Esophagus muscularis mucosa (tissue), 4 donors: ENCODE measurements at regions not wholly inside any gene's neighbourhood (a gene's known extent, or its start where the extent isn't known, plus 50 kb on each side); places are given as distances from the start of the nearest gene placed in this dataset.
"Not testable (repeated sequence)": the region's sequence is repeated elsewhere in the genome, so short reads cannot be mapped to it uniquely, and the experiment has no call there.

ENCODE experiments used
- CTCF ChIP-seq, 3 experiments: fragments of 200-600 bp in 2 of 3; fragments of 450-650 bp in 1 of 3; sonication (generic) in 2 of 3; IDR thresholded peaks; one replicate each; pipeline ENCODE4 v1.5.1; 2017 to 2019; ENCODE audit warnings: antibody characterized with exemption in 3 of 3, mild to moderate bottlenecking in 2 of 3, moderate library complexity in 1 of 3
- EP300 ChIP-seq: sonication (generic); formaldehyde crosslinking; IDR thresholded peaks from one replicate; pipeline ENCODE4 v1.6.1; 2017; ENCODE audit warnings: antibody characterized with exemption
- POLR2A ChIP-seq: fragments of 450-650 bp; IDR thresholded peaks from one replicate; pipeline ENCODE4 v1.6.1; 2017; ENCODE audit warnings: antibody characterized with exemption, moderate library complexity, mild to moderate bottlenecking, low read depth
- POLR2AphosphoS5 ChIP-seq, 2 donors: sonication (generic); formaldehyde crosslinking; IDR thresholded peaks; one replicate each; pipeline ENCODE4 v1.6.1; 2017; ENCODE audit warnings: antibody characterized with exemption in 2 of 2

- TF ChIP-seq CTCF (IDR thresholded peaks at IDR 0.05); POLR2A; POLR2AphosphoS5 (IDR thresholded peaks at IDR 0.05); EP300: not testable (repeated sequence)
These were observed 55.9 kb upstream of the CSPG4 start for GRCh38 chr15:75768526-75768925.
